Testis (tissue), 2 donors: ENCODE measurements at regions not wholly inside any gene's neighbourhood (a gene's known extent, or its start where the extent isn't known, plus 50 kb on each side); places are given as distances from the start of the nearest gene placed in this dataset.

ENCODE experiments used
- DNase-seq: peaks from one replicate; pipeline ENCODE4 v3.0.0-alpha.2; 2019
- H3K27ac ChIP-seq, 2 donors: fragments of 200-600 bp; sonication (generic); one replicate each; pipeline ENCODE4 v1.5.1; 2019
- H3K27me3 ChIP-seq: fragments of 200-600 bp; sonication (generic); one replicate; pipeline ENCODE4 v1.5.1; 2019
- H3K36me3 ChIP-seq: fragments of 200-600 bp; sonication (generic); one replicate; pipeline ENCODE4 v1.5.1; 2017; ENCODE audit warnings: low read depth; ENCODE audit errors: missing control alignments
- H3K4me1 ChIP-seq: fragments of 200-600 bp; sonication (generic); one replicate; pipeline ENCODE4 v1.5.1; 2019
- H3K4me3 ChIP-seq, 2 donors: fragments of 200-600 bp; sonication (generic); one replicate each; pipeline ENCODE4 v1.5.1; 2017 to 2019
- H3K9me3 ChIP-seq: fragments of 200-600 bp; sonication (generic); one replicate; pipeline ENCODE4 v1.5.1; 2017
- CTCF ChIP-seq, 3 experiments: fragments of 450-650 bp in 2 of 3; fragments of 200-600 bp in 1 of 3; sonication (generic) in 1 of 3; IDR thresholded peaks; one replicate each; pipeline ENCODE4 v1.5.1; 2016 to 2019; ENCODE audit warnings: antibody characterized with exemption in 3 of 3, mild to moderate bottlenecking in 2 of 3, moderate library complexity in 1 of 3
- POLR2A ChIP-seq: fragments of 450-650 bp; IDR thresholded peaks from one replicate; pipeline ENCODE4 v1.6.1; 2017; ENCODE audit warnings: antibody characterized with exemption, mild to moderate bottlenecking, moderate library complexity
- WGBS, 2 donors: methylation state at CpG; one replicate each; pipeline ENCODE4 v1.1.5; 2018; 5-methylcytosine and 5-hydroxymethylcytosine counted together
- intact Hi-C: fragments of 100-400 bp; cut with DNase I; formaldehyde crosslinking; loops from one replicate; pipeline ENCODE4 v1.15.1; 2023; ENCODE audit warnings: low total_unique reads

GRCh38 chr1:177812650-177813049 is 157.2 kb downstream of the SEC16B start:
- Histone ChIP-seq H3K9me3 (no peaks in the 10 kb centered on the region), H3K27me3 (no peaks in the 10 kb centered on the region), H3K36me3 (no peaks in the 10 kb centered on the region), H3K4me1 (no peaks in the 10 kb centered on the region), H3K4me3 (no peak overlapping the region), H3K27ac (no peak overlapping the region)
- TF ChIP-seq POLR2A (no peak), CTCF (IDR thresholded peaks at IDR 0.05) (no peak)
- DNase-seq: no peak
- intact Hi-C loops: no loop called here
- 93 to 95% methylated on average over 13 of the region's 13 CpGs for WGBS, 2 donors

DNA sequence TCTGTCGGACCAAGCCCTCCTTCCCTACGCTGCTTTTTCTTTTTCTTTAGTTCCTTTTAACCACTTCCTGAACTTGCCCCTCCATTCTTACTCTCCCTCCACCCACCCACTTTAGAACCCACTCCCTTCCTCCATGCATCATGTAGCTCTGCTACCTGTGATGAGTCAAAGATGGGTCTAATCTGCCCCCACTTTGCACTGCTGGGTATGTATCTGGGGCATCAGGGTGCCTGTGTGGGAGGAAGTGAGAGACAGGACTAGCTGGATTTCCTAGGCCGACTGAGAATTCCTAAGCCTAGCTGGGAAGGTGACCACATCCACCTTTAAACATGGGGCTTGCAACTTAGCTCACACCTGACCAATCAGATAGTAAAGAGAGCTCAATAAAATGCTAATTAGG is 157.7 kb downstream of the SEC16B start:
- no peak for DNase-seq
- Histone ChIP-seq H3K4me1 (no peaks in the 10 kb centered on the region), H3K9me3 (no peaks in the 10 kb centered on the region), H3K4me3 (no peak overlapping the region), H3K36me3 (no peaks in the 10 kb centered on the region), H3K27me3 (no peaks in the 10 kb centered on the region), H3K27ac (no peak overlapping the region)
- WGBS, 2 donors: 73 to 80% methylated on average over 3 of the region's 3 CpGs
- intact Hi-C loops: no loop called here
- TF ChIP-seq POLR2A: no peak
- TF ChIP-seq CTCF (IDR thresholded peaks at IDR 0.05): no peak

- Histone ChIP-seq H3K27ac (no peak overlapping the region), H3K27me3 (no peaks in the 10 kb centered on the region), H3K4me1 (no peaks in the 10 kb centered on the region), H3K36me3 (no peaks in the 10 kb centered on the region), H3K9me3 (no peaks in the 10 kb centered on the region), H3K4me3 (no peak overlapping the region)
- no peak for DNase-seq
- intact Hi-C loops: no loop called here
- no peak for TF ChIP-seq CTCF (IDR thresholded peaks at IDR 0.05)
- TF ChIP-seq POLR2A: no peak
- WGBS, 2 donors: 65 to 74% methylated on average over 5 of the region's 5 CpGs
Observed at GRCh38 chr1:177811429-177811828, 158.4 kb downstream of the SEC16B start.

DNA sequence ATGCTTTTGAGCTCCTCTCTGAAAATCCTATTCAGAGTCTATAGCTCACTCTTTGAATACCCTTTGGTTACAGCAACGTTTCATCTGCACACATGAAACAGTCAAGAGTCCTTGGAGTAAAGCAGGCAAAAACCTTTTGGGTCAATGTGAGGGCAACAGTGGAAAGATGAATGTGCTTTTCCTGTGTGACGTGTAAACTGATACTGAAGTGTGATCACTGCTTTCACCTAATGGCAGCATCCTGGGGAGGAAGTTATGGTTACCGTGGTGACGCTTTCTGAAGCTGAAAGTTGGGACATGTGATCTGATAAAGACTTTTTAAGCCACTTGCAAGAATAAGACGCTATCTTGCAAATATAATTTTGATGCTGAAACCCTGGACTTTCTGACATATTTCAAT is 160.0 kb downstream of the SEC16B start:
- DNase-seq: no peak
- TF ChIP-seq POLR2A: no peak
- TF ChIP-seq CTCF (IDR thresholded peaks at IDR 0.05): no peak
- H3K4me1 ChIP-seq: no peaks in the 10 kb centered on the region
- H3K27me3 ChIP-seq: no peaks in the 10 kb centered on the region
- H3K27ac ChIP-seq: no peak overlapping the region
- no peaks in the 10 kb centered on the region for H3K36me3 ChIP-seq
- no peaks in the 10 kb centered on the region for H3K9me3 ChIP-seq
- 64 to 73% methylated on average over 5 of the region's 5 CpGs for WGBS, 2 donors
- no peak overlapping the region for H3K4me3 ChIP-seq
- intact Hi-C loops: no loop called here

GRCh38 chr1:177802304-177802703 is 167.6 kb downstream of the SEC16B start:
- no peak overlapping the region for H3K4me3 ChIP-seq
- H3K27ac ChIP-seq: no peak overlapping the region
- TF ChIP-seq CTCF (IDR thresholded peaks at IDR 0.05) (no peak), POLR2A (no peak)
- H3K9me3 ChIP-seq: no peaks in the 10 kb centered on the region
- intact Hi-C loops: no loop called here
- H3K36me3 ChIP-seq: no peaks in the 10 kb centered on the region
- H3K27me3 ChIP-seq: no peaks in the 10 kb centered on the region
- WGBS, 2 donors: 67 to 90% methylated on average over 2 of the region's 2 CpGs
- DNase-seq: no peak
- H3K4me1 ChIP-seq: no peaks in the 10 kb centered on the region
